ENCODE measurements at regions not wholly inside any gene's neighbourhood (a gene's known extent, or its start where the extent isn't known, plus 50 kb on each side); places are given as distances from the start of the nearest gene placed in this dataset.

DNA sequence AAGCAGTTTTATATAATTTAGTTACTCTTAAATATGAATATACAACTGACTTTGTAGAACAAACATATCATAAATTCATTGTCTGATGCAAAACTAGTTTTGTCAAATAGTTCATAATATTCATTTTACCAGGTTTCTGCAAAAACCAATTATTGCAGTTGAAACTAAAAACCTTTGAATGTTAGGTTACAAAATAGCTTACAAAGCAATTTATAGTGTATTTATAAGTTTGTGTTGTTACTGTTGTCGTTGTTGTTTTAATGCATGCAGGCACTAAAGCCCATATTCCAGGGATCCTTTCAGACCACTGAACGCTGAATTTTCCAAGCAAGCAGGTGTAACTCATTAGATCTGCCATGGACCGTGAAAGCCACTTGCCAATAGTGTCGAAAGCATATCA, 427.6 kb downstream of the ZFHX3 start:
- no peaks in the 10 kb centered on the region for H4K20me1 ChIP-seq (ENCODE audit: insufficient read depth, low read length)

DNA sequence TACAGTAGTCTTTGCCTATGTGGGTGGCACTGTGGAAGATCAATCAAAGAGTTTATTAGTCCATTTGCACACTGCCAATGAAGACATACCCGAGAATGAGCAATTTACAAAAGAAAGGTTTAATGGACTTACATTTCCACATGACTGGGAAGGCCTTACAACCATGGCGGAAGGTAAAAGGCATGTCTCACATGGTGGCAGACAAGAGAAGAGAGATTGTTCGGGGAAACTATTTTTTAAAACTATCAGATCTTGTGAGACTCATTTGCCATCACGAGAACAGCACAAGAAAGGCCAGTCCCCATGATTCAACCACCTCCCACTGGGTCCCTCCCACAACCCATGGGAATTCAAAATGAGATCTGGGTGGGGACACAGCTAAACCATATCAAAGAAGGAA, 432.1 kb downstream of the ZFHX3 start:
- Histone ChIP-seq H3K36me3 (ENCODE audit: insufficient read depth, low read length) (no peaks in the 10 kb centered on the region; the same call in 1 of the 2 replicates), H4K20me1 (ENCODE audit: insufficient read depth, low read length) (no peaks in the 10 kb centered on the region)
- TF ChIP-seq EZH2 (IDR thresholded peaks at IDR 0.05; ENCODE audit: borderline replicate concordance, low read length) = no peak
- TF ChIP-seq, protein P1, sequence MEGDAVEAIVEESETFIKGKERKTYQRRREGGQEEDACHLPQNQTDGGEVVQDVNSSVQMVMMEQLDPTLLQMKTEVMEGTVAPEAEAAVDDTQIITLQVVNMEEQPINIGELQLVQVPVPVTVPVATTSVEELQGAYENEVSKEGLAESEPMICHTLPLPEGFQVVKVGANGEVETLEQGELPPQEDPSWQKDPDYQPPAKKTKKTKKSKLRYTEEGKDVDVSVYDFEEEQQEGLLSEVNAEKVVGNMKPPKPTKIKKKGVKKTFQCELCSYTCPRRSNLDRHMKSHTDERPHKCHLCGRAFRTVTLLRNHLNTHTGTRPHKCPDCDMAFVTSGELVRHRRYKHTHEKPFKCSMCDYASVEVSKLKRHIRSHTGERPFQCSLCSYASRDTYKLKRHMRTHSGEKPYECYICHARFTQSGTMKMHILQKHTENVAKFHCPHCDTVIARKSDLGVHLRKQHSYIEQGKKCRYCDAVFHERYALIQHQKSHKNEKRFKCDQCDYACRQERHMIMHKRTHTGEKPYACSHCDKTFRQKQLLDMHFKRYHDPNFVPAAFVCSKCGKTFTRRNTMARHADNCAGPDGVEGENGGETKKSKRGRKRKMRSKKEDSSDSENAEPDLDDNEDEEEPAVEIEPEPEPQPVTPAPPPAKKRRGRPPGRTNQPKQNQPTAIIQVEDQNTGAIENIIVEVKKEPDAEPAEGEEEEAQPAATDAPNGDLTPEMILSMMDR (IDR thresholded peaks at IDR 0.05; ENCODE audit: low read length) = no peak

More for the DNA sequence above, 427.6 kb downstream of the ZFHX3 start:
- Histone ChIP-seq H3K27me3 (ENCODE audit: insufficient read depth, low read length) (no peaks in the 10 kb centered on the region), H3K4me2 (ENCODE audit: low read length) (no peak overlapping the region), H3K79me2 (ENCODE audit: insufficient read depth, low read length) (no peaks in the 10 kb centered on the region), H3F3A (ENCODE audit: insufficient read depth, low read length) (no peaks in the 10 kb centered on the region), H2AFZ (ENCODE audit: low read length) (no peak overlapping the region), H3K4me1 (ENCODE audit: insufficient read depth, low read length, severe bottlenecking) (no peaks in the 10 kb centered on the region), H3K9me3 (ENCODE audit: low read length) (no peaks in the 10 kb centered on the region), H3K36me3 (ENCODE audit: insufficient read depth, low read length) (no peaks in the 10 kb centered on the region; the same call in 1 of the 2 replicates), H3K27ac (ENCODE audit: low read depth, low read length, poor library complexity, severe bottlenecking) (no peak overlapping the region), H3K4me3 (ENCODE audit: low read depth, low read length, poor library complexity, severe bottlenecking) (no peak overlapping the region), H3K9ac (ENCODE audit: low read length) (no peak overlapping the region), H3K9me2 (ENCODE audit: low read depth, low read length) (no peaks in the 10 kb centered on the region)
- no peak for TF ChIP-seq EZH2 (IDR thresholded peaks at IDR 0.05; ENCODE audit: borderline replicate concordance, low read length)
- TF ChIP-seq, protein P1 (IDR thresholded peaks at IDR 0.05; ENCODE audit: low read length) = no peak

DNA sequence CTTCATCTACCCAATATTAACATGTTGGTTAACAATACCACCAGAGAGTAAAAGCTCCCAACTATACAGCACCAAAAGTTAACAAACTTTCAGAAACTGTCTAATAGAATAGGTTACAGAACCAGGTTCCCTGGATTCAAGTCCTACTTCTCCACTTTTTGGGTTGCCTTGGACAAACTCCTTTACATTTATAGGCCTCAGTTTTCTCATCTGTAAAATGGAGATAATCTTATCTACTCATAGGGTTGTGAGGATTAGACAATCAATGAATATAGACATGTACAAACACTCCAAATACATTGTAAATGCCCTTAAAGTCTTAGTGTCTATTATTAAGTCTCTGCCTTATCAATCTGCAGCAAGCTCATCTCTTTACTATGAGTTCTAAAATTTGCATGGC, 435.2 kb downstream of the ZFHX3 start:
- Histone ChIP-seq H3K27ac (ENCODE audit: low read depth, low read length, poor library complexity, severe bottlenecking) (no peak overlapping the region), H3K4me3 (ENCODE audit: low read depth, low read length, poor library complexity, severe bottlenecking) (no peak overlapping the region), H3K9me2 (ENCODE audit: low read depth, low read length) (no peaks in the 10 kb centered on the region), H4K20me1 (ENCODE audit: insufficient read depth, low read length) (no peaks in the 10 kb centered on the region), H3K9me3 (ENCODE audit: low read length) (no peaks in the 10 kb centered on the region), H3K9ac (ENCODE audit: low read length) (no peak overlapping the region), H3K4me2 (ENCODE audit: low read length) (no peak overlapping the region), H3K79me2 (ENCODE audit: insufficient read depth, low read length) (no peaks in the 10 kb centered on the region), H3F3A (ENCODE audit: insufficient read depth, low read length) (no peaks in the 10 kb centered on the region), H3K36me3 (ENCODE audit: insufficient read depth, low read length) (no peaks in the 10 kb centered on the region; the same call in 1 of the 2 replicates), H2AFZ (ENCODE audit: low read length) (no peak overlapping the region), H3K27me3 (ENCODE audit: insufficient read depth, low read length) (no peaks in the 10 kb centered on the region), H3K4me1 (ENCODE audit: insufficient read depth, low read length, severe bottlenecking) (peaks cover 8% of the 10 kb centered on the region)
- no peak for TF ChIP-seq EZH2 (IDR thresholded peaks at IDR 0.05; ENCODE audit: borderline replicate concordance, low read length)
- TF ChIP-seq, protein P1 (IDR thresholded peaks at IDR 0.05; ENCODE audit: low read length) = no peak

More for the DNA sequence above, 432.1 kb downstream of the ZFHX3 start:
- Histone ChIP-seq H2AFZ (ENCODE audit: low read length) (no peak overlapping the region), H3K27me3 (ENCODE audit: insufficient read depth, low read length) (no peaks in the 10 kb centered on the region), H3K4me1 (ENCODE audit: insufficient read depth, low read length, severe bottlenecking) (no peaks in the 10 kb centered on the region), H3K9me3 (ENCODE audit: low read length) (no peaks in the 10 kb centered on the region), H3K27ac (ENCODE audit: low read depth, low read length, poor library complexity, severe bottlenecking) (no peak overlapping the region), H3K9me2 (ENCODE audit: low read depth, low read length) (no peaks in the 10 kb centered on the region), H3K4me2 (ENCODE audit: low read length) (no peak overlapping the region), H3F3A (ENCODE audit: insufficient read depth, low read length) (no peaks in the 10 kb centered on the region), H3K4me3 (ENCODE audit: low read depth, low read length, poor library complexity, severe bottlenecking) (no peak overlapping the region), H3K9ac (ENCODE audit: low read length) (no peak overlapping the region), H3K79me2 (ENCODE audit: insufficient read depth, low read length) (no peaks in the 10 kb centered on the region)

Data from OCI-LY1 (cell line).